Coronary artery (tissue), 2 donors: ENCODE measurements at regions not wholly inside any gene's neighbourhood (a gene's known extent, or its start where the extent isn't known, plus 50 kb on each side); places are given as distances from the start of the nearest gene placed in this dataset.

Experiments used
- DNase-seq: peaks from one replicate; pipeline ENCODE4 v3.0.0-alpha.2; 2017; ENCODE audit warnings: low spot score
- H3K27ac ChIP-seq, 2 donors: fragments of 200-600 bp; sonication (generic); one replicate each; pipeline ENCODE4 v1.5.1; 2016 to 2019
- H3K4me3 ChIP-seq: fragments of 200-600 bp; sonication (generic); 2 replicates; pipeline ENCODE4 v1.5.1; 2016; ENCODE audit warnings: mild to moderate bottlenecking, moderate library complexity
- CTCF ChIP-seq: fragments of 200-600 bp; sonication (generic); IDR thresholded peaks from one replicate; pipeline ENCODE4 v1.5.1; 2019; ENCODE audit warnings: antibody characterized with exemption

GRCh38 chr19:56988299-56988698 is 131.5 kb upstream of the USP29 start:
- H3K27ac ChIP-seq: no peak overlapping the region
- TF ChIP-seq CTCF: no peak
- H3K4me3 ChIP-seq: no peak overlapping the region
- no peak for DNase-seq

GRCh38 chr19:56991912-56992311 is 127.9 kb upstream of the USP29 start:
- no peak for TF ChIP-seq CTCF
- Histone ChIP-seq H3K27ac (no peak overlapping the region), H3K4me3 (no peak overlapping the region)
- DNase-seq: no peak

GRCh38 chr19:56993851-56994250 is 125.9 kb upstream of the USP29 start:
- DNase-seq: no peak
- no peak for TF ChIP-seq CTCF
- Histone ChIP-seq H3K4me3 (no peak overlapping the region), H3K27ac (no peak overlapping the region)

- H3K27ac ChIP-seq: no peak overlapping the region
- no peak overlapping the region for H3K4me3 ChIP-seq
- no peak for TF ChIP-seq CTCF
- no peak for DNase-seq
Measured at GRCh38 chr19:56994251-56995017, 125.4 kb upstream of the USP29 start.

GRCh38 chr19:56995303-56995702 is 124.5 kb upstream of the USP29 start:
- DNase-seq: no peak
- TF ChIP-seq CTCF: no peak
- H3K27ac ChIP-seq: no peak overlapping the region

GRCh38 chr19:57002195-57002601 is 117.6 kb upstream of the USP29 start:
- no peak overlapping the region for H3K27ac ChIP-seq
- TF ChIP-seq CTCF: no peak
- H3K4me3 ChIP-seq: no peak overlapping the region
- no peak for DNase-seq

More at GRCh38 chr19:56995303-56995702, 124.5 kb upstream of the USP29 start:
- H3K4me3 ChIP-seq: no peak overlapping the region

- Histone ChIP-seq H3K4me3 (no peak overlapping the region), H3K27ac (no peak overlapping the region)
- DNase-seq: no peak
- no peak for TF ChIP-seq CTCF
Measured at GRCh38 chr19:57002710-57003109, 117.1 kb upstream of the USP29 start.
